ENCODE measurements at regions not wholly inside any gene's neighbourhood (a gene's known extent, or its start where the extent isn't known, plus 50 kb on each side); places are given as distances from the start of the nearest gene placed in this dataset.

GRCh38 chr5:56479696-56480077 is 246.6 kb upstream of the ANKRD55 start:
- no peak for DNase-seq

DNA sequence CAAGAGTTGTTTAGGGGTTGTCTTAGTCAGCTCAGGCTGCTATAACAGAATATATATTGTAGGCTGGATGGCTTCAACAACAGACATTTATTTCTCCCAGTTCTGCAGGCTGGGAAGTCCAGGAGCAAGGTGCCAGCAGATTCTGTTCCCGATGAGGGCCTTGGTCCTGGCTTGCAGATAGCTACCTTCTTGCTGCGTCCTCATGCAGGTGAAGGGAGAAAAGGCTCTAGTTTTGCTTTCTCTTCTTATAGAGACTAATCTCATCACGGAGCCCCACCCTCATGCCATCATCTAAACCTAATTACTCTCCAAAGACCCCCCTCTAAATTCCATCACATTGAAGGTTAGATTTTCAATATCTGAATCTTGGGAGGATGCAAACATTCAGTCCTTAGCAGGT is 246.0 kb upstream of the ANKRD55 start:
- no peak for DNase-seq

- DNase-seq, result no peak
Observed at GRCh38 chr5:56478062-56478461, 244.9 kb upstream of the ANKRD55 start.

- no peak for DNase-seq
Observed at GRCh38 chr5:56476487-56476856, 243.3 kb upstream of the ANKRD55 start.

DNA sequence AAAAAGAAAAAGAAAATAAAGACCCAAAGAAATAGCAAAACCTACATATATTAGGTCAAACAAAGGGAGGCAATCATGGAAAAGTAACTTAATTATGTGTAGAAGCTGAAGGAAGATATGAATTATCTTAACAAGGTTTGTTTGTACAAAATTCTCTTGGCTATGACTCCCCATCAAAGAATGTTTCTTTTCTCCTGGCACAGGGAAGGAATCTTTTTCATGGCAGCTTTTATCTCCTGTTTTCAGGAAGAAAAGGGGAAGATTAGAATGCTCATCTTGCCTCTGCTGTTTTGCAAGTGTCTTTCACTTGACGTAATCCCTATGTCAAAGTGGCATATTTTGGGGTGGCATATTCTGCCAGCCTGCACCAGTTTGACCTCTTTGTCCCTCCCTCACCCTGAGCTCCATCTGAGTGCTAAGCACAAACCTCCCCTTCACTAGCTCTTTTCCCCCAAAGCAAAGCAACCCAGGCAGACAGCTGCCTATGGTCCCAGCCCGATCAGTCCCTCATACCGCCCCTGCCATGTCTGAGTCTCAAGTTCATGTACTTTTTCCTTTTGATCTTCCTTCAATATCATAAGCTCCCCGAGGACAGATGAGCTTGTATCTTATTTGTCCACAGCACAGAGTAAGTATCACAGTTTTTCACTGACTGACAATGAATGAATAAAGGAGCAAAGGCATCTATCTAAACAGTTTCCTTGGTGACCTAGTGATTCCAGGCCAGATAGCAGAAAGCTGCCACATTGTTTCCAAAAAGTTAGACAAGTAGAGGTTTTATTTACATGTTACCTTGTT is 242.8 kb upstream of the ANKRD55 start:
- DNase-seq, result no peak

- DNase-seq, result no peak
Observed at GRCh38 chr5:56471707-56472106, 238.6 kb upstream of the ANKRD55 start.

DNA sequence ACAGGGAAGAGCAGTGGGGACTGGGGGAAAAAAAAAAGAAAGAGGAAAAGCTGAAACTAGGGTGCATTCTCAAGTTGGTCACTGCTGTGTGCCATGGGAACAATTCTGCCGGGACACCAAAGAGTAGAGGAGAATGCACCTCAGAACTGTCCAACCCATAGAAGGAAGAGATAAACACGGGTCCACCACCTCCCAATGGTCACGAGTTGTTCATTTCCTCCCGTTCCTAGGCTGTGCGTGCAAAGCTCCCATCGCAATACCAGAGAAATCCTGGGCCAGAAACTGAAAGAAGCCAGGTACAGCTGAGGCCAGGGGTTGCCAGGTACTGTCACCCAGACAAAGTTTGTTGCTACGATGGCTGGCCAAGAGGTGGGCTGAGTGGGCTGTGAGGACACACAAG is 236.9 kb upstream of the ANKRD55 start:
- DNase-seq, result no peak

GRCh38 chr5:56468277-56468676 is 235.1 kb upstream of the ANKRD55 start:
- DNase-seq, result no peak

GRCh38 chr5:56467176-56467717 is 234.1 kb upstream of the ANKRD55 start:
- DNase-seq, result no peak

GRCh38 chr5:56466136-56466816 is 233.1 kb upstream of the ANKRD55 start:
- no peak for DNase-seq

GRCh38 chr5:56465769-56466135 is 232.6 kb upstream of the ANKRD55 start:
- no peak for DNase-seq

DNA sequence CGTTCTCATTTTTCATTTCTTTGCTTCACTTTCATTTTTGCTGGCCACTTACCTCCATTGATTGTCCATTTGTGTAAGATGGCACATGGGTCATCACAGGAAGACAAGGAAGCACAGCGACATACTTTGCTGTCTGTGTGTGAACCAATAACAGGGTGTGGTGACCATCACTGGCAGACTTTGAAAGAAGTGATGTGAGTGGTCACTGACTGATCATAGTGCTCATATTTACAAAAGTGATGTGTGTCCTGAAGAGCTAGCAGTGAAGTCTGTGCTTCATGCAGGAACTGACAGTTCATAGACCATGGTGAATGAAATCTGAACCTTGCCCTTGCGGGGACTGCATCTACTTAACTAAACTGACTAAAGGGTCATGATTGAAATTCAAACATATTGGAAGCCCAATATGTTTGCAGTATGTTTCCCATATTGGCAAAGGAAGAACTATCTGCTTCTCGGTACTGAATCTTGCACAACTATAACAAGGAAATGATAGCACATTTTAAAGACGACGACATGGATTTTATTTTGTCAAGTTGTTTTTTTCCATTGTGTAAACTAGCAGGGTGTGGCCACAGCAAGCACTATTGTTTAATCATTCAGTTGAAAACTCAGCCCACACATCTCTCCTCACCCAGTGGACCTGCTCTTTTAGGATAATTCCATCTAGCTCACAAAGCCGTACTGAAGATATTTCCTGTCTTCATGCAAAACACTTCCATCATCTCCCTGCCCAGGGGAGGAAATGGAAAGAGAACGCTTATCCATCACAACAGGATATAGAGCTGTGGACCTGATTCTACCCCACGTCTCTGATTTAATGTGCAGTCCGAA is 232.0 kb upstream of the ANKRD55 start:
- DNase-seq, result peak; percentile 5

GRCh38 chr5:56463944-56464571 is 230.9 kb upstream of the ANKRD55 start:
- DNase-seq, result no peak

GRCh38 chr5:56461584-56461983 is 228.5 kb upstream of the ANKRD55 start:
- DNase-seq, result no peak

- DNase-seq, result no peak
Observed at GRCh38 chr5:56460681-56461191, 227.6 kb upstream of the ANKRD55 start.

DNA sequence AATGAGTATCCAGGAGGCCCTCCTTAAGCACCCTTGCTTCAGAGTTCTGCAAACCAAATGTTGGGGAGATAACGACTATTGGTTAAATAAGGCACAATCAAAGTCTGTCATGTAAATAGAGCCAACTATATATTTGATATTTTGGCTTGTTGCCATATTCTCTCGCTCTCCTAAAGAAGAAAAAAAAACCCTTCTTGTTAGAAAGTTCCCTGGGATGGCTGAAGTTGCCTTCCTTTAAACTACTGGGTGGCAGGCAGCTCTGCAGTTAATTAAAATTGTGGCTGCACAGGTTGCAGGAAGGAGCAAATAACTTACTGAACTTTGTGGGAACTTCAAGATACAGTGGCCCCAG is 227.0 kb upstream of the ANKRD55 start:
- DNase-seq, result no peak

DNA sequence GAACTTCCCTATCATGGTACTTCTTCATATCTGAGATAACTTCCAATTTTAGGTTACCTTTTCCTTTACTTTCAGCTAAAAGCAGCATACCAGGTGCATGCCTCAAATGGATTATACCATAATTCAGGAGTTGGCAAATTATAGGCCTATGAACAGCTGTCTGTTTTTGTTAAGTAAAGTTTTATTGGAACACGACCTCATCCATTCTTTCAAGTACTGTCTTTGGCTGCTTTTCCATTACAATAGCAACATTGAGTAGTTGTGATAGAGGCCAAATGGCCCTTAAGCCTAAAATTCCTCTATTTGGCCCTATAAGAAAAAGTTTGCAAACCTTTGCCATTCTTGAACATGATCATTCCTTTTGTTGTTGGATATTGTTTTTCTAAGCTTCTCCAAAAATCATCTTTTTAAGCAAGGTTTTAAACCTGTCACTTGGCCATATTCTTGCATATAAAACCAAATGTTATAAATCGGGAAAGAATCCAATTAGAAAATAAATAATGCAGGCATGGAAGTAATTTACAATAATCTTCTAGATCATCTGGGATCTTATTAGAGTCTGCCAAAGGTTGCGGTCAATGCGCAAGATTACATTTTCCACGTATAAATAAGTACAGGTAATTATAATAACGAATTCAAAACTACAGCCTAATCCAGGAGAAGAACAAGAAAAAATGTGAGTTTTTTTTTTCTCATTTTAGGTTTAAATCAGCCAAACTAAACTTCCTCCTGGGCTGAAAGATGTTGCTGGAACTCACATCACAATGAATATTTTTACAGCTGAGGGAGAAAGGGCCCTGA is 226.5 kb upstream of the ANKRD55 start:
- no peak for DNase-seq

GRCh38 chr5:56457887-56458812 is 225.0 kb upstream of the ANKRD55 start:
- DNase-seq, result no peak

GRCh38 chr5:56456002-56456401 is 222.9 kb upstream of the ANKRD55 start:
- DNase-seq, result no peak

DNA sequence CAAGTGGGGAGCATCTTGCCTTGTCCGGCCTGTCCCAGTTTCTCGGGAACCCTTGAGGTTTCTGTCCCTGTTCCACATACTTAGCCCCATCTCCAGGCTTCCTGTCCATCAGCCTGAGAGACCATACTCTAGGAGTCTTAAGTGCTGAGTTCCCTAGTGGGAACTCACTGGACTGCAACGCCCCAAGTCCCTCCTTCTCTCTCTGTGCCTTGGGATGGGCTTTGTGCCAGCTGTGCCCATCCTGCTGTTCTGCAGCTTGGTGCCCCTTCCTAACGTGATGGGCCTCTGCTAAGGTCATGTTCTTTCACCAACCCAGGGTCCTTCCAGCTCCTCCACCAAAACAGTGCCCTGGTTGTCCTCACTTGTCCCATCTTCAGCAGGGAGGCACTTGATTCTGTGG is 222.3 kb upstream of the ANKRD55 start:
- DNase-seq, result no peak
